HepG2 (cell line): ENCODE measurements at regions not wholly inside any gene's neighbourhood (a gene's known extent, or its start where the extent isn't known, plus 50 kb on each side); places are given as distances from the start of the nearest gene placed in this dataset.
A peak's percentile ranks its signal among the peaks of the same experiment; 100 is the strongest.

Experiments used
- CCAR2 ChIP-seq: fragments of 200-400 bp; formaldehyde crosslinking; optimal IDR thresholded peaks from 2 replicates; pipeline ENCODE3; 2018; ENCODE audit warnings: low read depth, mild to moderate bottlenecking, low read length, moderate library complexity
- CREB1 ChIP-seq, 2 experiments: fragments of 450-650 bp in 1 of 2; IDR thresholded peaks; 2 replicates each; pipeline ENCODE4 v1.6.1; 2016 to 2017; ENCODE audit warnings: control low read depth in 1 of 2, mild to moderate bottlenecking in 1 of 2, missing compliant biosample characterization in 1 of 2, missing genetic modification characterization in 1 of 2
- FOSL2 ChIP-seq: sonication (generic); formaldehyde crosslinking; IDR thresholded peaks from 2 replicates; pipeline ENCODE4 v1.4.0; 2020; ENCODE audit warnings: missing genetic modification reagents
- FOXP4 ChIP-seq: sonication (generic); formaldehyde crosslinking; IDR thresholded peaks from 2 replicates; pipeline ENCODE4 v1.4.0; 2020; ENCODE audit warnings: missing genetic modification reagents
- FUBP1 ChIP-seq: sonication (generic); formaldehyde crosslinking; IDR thresholded peaks from 2 replicates; pipeline ENCODE4 v1.5.1; 2020; ENCODE audit warnings: missing genetic modification reagents, mild to moderate bottlenecking, borderline replicate concordance
- JUND ChIP-seq: sonication (generic); formaldehyde crosslinking; IDR thresholded peaks from 2 replicates; pipeline ENCODE4 v1.8.0; 2022; ENCODE audit warnings: mild to moderate bottlenecking, missing genetic modification reagents
- NBN ChIP-seq: fragments of 450-650 bp; conservative IDR thresholded peaks from 2 replicates; pipeline ENCODE4 v1.6.1; 2017
- NR2F1 ChIP-seq, 2 experiments: fragments of 450-650 bp in 1 of 2; formaldehyde crosslinking in 1 of 2; IDR thresholded peaks; 2 replicates each; pipeline versions ENCODE4 v1.5.0 to v1.6.1; 2016 to 2020; ENCODE audit warnings: mild to moderate bottlenecking in 1 of 2, missing compliant biosample characterization in 1 of 2, missing genetic modification reagents in 1 of 2, moderate library complexity in 1 of 2
- NR3C1 ChIP-seq: sonication (generic); formaldehyde crosslinking; IDR thresholded peaks from 2 replicates; pipeline ENCODE4 v1.4.0; 2020; ENCODE audit warnings: missing genetic modification reagents
- PPARG ChIP-seq: conservative IDR thresholded peaks from 2 replicates; pipeline ENCODE4 v1.6.1; 2016; ENCODE audit warnings: missing biosample characterization, missing genetic modification reagents
- RXRB ChIP-seq: IDR thresholded peaks from 2 replicates; pipeline ENCODE4 v1.6.1; 2016; ENCODE audit warnings: borderline replicate concordance, missing genetic modification reagents, missing compliant biosample characterization
- SMAD9 ChIP-seq: sonication (generic); formaldehyde crosslinking; IDR thresholded peaks from 2 replicates; pipeline ENCODE4 v1.5.1; 2020; ENCODE audit warnings: mild to moderate bottlenecking, missing genetic modification reagents
- TRAFD1 ChIP-seq: sonication (generic); formaldehyde crosslinking; IDR thresholded peaks from 2 replicates; pipeline ENCODE4 v1.5.1; 2020; ENCODE audit warnings: missing genetic modification reagents, mild to moderate bottlenecking, borderline replicate concordance
- ZNF605 ChIP-seq: sonication (generic); formaldehyde crosslinking; IDR thresholded peaks from 2 replicates; pipeline ENCODE4 v1.8.0; 2022; ENCODE audit warnings: mild to moderate bottlenecking, missing genetic modification reagents
- ZNF766 ChIP-seq: sonication (generic); formaldehyde crosslinking; IDR thresholded peaks from 2 replicates; pipeline ENCODE4 v1.5.0; 2020; ENCODE audit warnings: missing genetic modification reagents, borderline replicate concordance
- TF ChIP-seq, protein P1 (sequence below): sonication (generic); formaldehyde crosslinking; IDR thresholded peaks from 2 replicates; pipeline ENCODE4 v1.5.0; 2020; ENCODE audit warnings: mild to moderate bottlenecking, missing genetic modification reagents
- TF ChIP-seq, protein P2 (sequence below): sonication (generic); formaldehyde crosslinking; IDR thresholded peaks from 2 replicates; pipeline ENCODE4; 2020; ENCODE audit warnings: missing genetic modification reagents, mild to moderate bottlenecking, borderline replicate concordance

DNA sequence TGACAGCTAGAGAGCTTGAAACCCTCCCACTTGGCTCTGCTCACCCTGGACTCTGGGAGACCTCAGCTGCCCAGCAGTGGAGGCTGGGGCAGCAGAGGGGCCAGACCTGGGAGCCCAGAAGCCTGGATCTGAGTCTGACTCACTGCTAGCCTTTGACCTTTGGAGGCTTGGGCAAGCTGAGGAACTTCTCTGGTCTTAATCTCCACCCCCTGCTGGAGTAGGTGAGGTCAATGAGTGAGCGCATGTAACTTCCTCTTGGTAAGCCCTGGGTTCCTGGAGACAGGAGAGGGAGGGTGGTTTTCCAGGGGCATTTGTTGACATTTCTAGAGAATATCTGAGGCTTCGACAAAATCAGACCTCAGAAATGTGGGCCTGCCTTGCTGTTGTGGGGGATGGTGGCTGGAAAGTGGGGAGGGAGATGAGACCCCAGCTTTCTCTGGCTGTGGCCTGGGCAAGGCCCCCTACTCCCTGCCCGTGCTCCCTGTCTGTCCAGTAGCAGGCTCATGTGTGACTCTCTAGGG lies 73.0 kb upstream of the YWHAQ start (continued):
- TF ChIP-seq, protein P1, sequence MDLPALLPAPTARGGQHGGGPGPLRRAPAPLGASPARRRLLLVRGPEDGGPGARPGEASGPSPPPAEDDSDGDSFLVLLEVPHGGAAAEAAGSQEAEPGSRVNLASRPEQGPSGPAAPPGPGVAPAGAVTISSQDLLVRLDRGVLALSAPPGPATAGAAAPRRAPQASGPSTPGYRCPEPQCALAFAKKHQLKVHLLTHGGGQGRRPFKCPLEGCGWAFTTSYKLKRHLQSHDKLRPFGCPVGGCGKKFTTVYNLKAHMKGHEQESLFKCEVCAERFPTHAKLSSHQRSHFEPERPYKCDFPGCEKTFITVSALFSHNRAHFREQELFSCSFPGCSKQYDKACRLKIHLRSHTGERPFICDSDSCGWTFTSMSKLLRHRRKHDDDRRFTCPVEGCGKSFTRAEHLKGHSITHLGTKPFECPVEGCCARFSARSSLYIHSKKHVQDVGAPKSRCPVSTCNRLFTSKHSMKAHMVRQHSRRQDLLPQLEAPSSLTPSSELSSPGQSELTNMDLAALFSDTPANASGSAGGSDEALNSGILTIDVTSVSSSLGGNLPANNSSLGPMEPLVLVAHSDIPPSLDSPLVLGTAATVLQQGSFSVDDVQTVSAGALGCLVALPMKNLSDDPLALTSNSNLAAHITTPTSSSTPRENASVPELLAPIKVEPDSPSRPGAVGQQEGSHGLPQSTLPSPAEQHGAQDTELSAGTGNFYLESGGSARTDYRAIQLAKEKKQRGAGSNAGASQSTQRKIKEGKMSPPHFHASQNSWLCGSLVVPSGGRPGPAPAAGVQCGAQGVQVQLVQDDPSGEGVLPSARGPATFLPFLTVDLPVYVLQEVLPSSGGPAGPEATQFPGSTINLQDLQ (CRISPR knock-in tag), result no peak
- 0 out of 2 replicates have a peak, but pooled peaks have one; percentile 47 for TF ChIP-seq JUND (CRISPR knock-in tag)
- TF ChIP-seq SMAD9 (CRISPR knock-in tag), result no peak
- TF ChIP-seq NR3C1 (CRISPR knock-in tag), result no peak
- 0 out of 2 replicates have a peak, but pooled peaks have one; percentile 23 for TF ChIP-seq PPARG (CRISPR knock-in tag)
- TF ChIP-seq, protein P2, sequence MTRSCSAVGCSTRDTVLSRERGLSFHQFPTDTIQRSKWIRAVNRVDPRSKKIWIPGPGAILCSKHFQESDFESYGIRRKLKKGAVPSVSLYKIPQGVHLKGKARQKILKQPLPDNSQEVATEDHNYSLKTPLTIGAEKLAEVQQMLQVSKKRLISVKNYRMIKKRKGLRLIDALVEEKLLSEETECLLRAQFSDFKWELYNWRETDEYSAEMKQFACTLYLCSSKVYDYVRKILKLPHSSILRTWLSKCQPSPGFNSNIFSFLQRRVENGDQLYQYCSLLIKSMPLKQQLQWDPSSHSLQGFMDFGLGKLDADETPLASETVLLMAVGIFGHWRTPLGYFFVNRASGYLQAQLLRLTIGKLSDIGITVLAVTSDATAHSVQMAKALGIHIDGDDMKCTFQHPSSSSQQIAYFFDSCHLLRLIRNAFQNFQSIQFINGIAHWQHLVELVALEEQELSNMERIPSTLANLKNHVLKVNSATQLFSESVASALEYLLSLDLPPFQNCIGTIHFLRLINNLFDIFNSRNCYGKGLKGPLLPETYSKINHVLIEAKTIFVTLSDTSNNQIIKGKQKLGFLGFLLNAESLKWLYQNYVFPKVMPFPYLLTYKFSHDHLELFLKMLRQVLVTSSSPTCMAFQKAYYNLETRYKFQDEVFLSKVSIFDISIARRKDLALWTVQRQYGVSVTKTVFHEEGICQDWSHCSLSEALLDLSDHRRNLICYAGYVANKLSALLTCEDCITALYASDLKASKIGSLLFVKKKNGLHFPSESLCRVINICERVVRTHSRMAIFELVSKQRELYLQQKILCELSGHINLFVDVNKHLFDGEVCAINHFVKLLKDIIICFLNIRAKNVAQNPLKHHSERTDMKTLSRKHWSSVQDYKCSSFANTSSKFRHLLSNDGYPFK (CRISPR knock-in tag), result no peak
- peak; percentile 92 for TF ChIP-seq FOSL2 (CRISPR knock-in tag)
- no peak for TF ChIP-seq NBN
- TF ChIP-seq FUBP1 (CRISPR knock-in tag), result no peak
- TF ChIP-seq TRAFD1 (CRISPR knock-in tag), result no peak
- 0 out of 2 replicates have a peak, but pooled peaks have one; percentile 30 for TF ChIP-seq ZNF605 (CRISPR knock-in tag)
- TF ChIP-seq CCAR2, result peak; percentile 24
- TF ChIP-seq CREB1 (IDR thresholded peaks at IDR 0.05), result no peak
- peak; percentile 21; the same call in 1 of the 2 replicates for TF ChIP-seq CREB1 (CRISPR knock-in tag; IDR thresholded peaks at IDR 0.05)
- peak; percentile 92 to 95 for TF ChIP-seq NR2F1 (CRISPR knock-in tag; IDR thresholded peaks at IDR 0.05)
- TF ChIP-seq RXRB (CRISPR knock-in tag), result peak; percentile 51
- 0 out of 2 replicates have a peak, but pooled peaks have one; percentile 17 for TF ChIP-seq FOXP4 (CRISPR knock-in tag)
- no peak for TF ChIP-seq ZNF766
